ENCODE measurements at regions not wholly inside any gene's neighbourhood (a gene's known extent, or its start where the extent isn't known, plus 50 kb on each side); places are given as distances from the start of the nearest gene placed in this dataset.
A peak's percentile ranks its signal among the peaks of the same experiment; 100 is the strongest.

- DNase-seq = peak; percentile 17
Observed at GRCh38 chrY:8994001-8994400, 343.3 kb upstream of the TSPY4 start.

GRCh38 chrY:9001231-9001630 is 336.0 kb upstream of the TSPY4 start:
- no peak for DNase-seq

- no peak for DNase-seq
Observed at GRCh38 chrY:9003739-9004138, 333.5 kb upstream of the TSPY4 start.

- DNase-seq = no peak
Observed at GRCh38 chrY:9008648-9009047, 328.6 kb upstream of the TSPY4 start.

DNA sequence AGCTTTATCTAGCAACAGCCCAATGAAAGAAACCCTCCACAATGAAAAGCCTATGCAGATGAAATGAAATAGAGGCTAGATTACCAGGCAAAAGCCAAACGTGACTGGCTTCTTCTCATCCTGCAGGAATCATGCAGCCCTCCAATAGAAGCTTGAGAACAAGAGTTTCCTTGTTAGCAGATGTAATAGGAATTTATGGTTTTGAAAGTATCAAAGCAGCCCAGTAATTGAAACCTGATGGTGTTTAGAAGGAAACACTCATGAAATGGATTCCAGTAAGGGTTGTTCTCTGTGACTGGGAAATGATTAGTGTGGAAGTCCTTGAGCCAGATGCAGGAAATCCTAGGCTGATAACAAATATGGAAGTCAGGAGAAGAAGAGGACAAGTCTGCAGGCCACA is 320.3 kb upstream of the TSPY4 start:
- DNase-seq = peak; percentile 5

GRCh38 chrY:9018401-9018800 is 318.9 kb upstream of the TSPY4 start:
- no peak for DNase-seq

DNA sequence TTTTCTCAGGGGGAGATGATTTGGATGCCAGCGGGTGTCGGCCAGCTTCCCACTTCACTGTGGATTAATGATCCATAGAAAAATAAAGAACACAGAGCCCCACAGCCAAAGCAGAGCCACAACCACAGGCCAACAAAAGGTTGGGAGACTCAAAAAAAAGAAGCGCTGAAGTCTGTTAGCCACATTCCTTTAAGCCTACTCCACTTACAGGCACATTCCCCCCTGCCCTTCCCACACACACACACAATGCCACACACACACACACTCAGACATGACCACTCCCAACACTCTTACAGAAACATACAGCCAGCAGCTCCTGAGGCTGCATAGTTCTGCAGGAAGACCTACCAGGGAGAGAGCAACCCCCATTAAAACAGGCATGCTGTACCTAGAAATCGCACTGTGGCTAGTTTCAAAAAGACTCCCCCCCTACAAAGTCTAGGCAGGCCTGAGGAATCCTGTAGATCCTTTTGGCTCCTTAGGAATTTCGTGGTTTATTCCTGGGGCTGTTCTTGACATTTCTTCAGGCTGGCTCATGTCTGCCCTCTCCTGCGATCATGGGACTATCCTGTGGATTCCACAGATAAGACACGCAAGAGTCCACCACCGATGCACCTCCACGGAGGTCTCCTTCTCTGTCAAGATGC is 309.4 kb upstream of the TSPY4 start:
- no peak for DNase-seq

DNA sequence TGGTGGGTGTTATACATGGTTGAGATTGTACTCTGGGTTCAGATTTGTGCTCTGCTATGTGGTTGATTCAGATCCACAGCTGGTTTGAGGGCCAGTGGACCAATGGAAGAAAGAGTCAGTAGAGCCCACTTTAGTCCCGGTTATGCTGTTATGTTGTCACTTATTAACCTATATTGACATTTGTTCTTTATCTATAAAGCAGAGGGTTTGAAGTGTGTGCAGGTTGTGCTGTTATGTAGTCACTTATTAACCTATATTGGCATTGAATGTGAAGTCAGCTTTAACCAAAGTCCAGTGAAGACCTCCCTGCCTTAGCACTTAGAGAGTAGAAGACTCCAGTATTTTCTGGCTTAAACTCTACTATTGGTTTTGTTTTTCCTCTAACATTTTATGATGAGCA is 307.3 kb upstream of the TSPY4 start:
- no peak for DNase-seq

- no peak for DNase-seq
Observed at GRCh38 chrY:9034217-9034616, 303.0 kb upstream of the TSPY4 start.

GRCh38 chrY:9035246-9035645 is 302.0 kb upstream of the TSPY4 start:
- DNase-seq = peak; percentile 17

GRCh38 chrY:9041474-9041873 is 295.8 kb upstream of the TSPY4 start:
- DNase-seq = no peak

Data from HCEC 1CT (cell line).